WTC11 (cell line): ENCODE measurements at regions not wholly inside any gene's neighbourhood (a gene's known extent, or its start where the extent isn't known, plus 50 kb on each side); places are given as distances from the start of the nearest gene placed in this dataset.

Experiments
- ARID4B ChIP-seq: sonication (generic); formaldehyde crosslinking; IDR thresholded peaks from 2 replicates; pipeline ENCODE4 v1.8.0; 2023; ENCODE audit warnings: missing genetic modification reagents, mild to moderate bottlenecking, borderline replicate concordance
- CTCF ChIP-seq: fragments of 200-600 bp; IDR thresholded peaks from 2 replicates; pipeline ENCODE4 v1.8.0; 2022; ENCODE audit warnings: antibody characterized with exemption
- ELF4 ChIP-seq: sonication (generic); formaldehyde crosslinking; IDR thresholded peaks from 2 replicates; pipeline ENCODE4 v1.8.1; 2022; ENCODE audit warnings: low read depth, mild to moderate bottlenecking, moderate library complexity, missing genetic modification reagents
- ETV6 ChIP-seq: sonication (generic); formaldehyde crosslinking; IDR thresholded peaks from 2 replicates; pipeline ENCODE4 v1.8.1; 2022; ENCODE audit warnings: mild to moderate bottlenecking, missing genetic modification reagents
- NFE2L1 ChIP-seq: sonication (generic); formaldehyde crosslinking; IDR thresholded peaks from 2 replicates; pipeline ENCODE4 v1.8.1; 2023; ENCODE audit warnings: missing genetic modification reagents
- PRRX2 ChIP-seq: fragments of 250-450 bp; sonication (Bioruptor Pico); IDR thresholded peaks from 2 replicates; pipeline ENCODE4 v1.8.0; 2021; ENCODE audit warnings: mild to moderate bottlenecking
- SMAD3 ChIP-seq: sonication (generic); formaldehyde crosslinking; IDR thresholded peaks from 2 replicates; pipeline ENCODE4 v1.8.0; 2022; ENCODE audit warnings: missing genetic modification reagents, mild to moderate bottlenecking, borderline replicate concordance
- ZBTB21 ChIP-seq: sonication (generic); formaldehyde crosslinking; IDR thresholded peaks from 2 replicates; pipeline ENCODE4 v1.8.1; 2023; ENCODE audit warnings: mild to moderate bottlenecking, missing genetic modification reagents, borderline replicate concordance
- TF ChIP-seq, protein P1 (sequence below): sonication (generic); formaldehyde crosslinking; IDR thresholded peaks from 2 replicates; pipeline ENCODE4 v1.8.1; 2023; ENCODE audit warnings: mild to moderate bottlenecking, missing genetic modification reagents
- TF ChIP-seq, protein P2 (sequence below): sonication (generic); formaldehyde crosslinking; IDR thresholded peaks from 2 replicates; pipeline ENCODE4 v1.8.1; 2023; ENCODE audit warnings: mild to moderate bottlenecking, moderate library complexity, missing genetic modification reagents

- TF ChIP-seq CTCF, result no peak
- no peak for TF ChIP-seq NFE2L1 (CRISPR knock-in tag)
- no peak for TF ChIP-seq ETV6
- TF ChIP-seq, protein P1, sequence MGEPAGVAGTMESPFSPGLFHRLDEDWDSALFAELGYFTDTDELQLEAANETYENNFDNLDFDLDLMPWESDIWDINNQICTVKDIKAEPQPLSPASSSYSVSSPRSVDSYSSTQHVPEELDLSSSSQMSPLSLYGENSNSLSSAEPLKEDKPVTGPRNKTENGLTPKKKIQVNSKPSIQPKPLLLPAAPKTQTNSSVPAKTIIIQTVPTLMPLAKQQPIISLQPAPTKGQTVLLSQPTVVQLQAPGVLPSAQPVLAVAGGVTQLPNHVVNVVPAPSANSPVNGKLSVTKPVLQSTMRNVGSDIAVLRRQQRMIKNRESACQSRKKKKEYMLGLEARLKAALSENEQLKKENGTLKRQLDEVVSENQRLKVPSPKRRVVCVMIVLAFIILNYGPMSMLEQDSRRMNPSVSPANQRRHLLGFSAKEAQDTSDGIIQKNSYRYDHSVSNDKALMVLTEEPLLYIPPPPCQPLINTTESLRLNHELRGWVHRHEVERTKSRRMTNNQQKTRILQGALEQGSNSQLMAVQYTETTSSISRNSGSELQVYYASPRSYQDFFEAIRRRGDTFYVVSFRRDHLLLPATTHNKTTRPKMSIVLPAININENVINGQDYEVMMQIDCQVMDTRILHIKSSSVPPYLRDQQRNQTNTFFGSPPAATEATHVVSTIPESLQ (CRISPR knock-in tag), result no peak
- TF ChIP-seq SMAD3 (CRISPR knock-in tag), result no peak
- no peak for TF ChIP-seq ELF4 (CRISPR knock-in tag)
- TF ChIP-seq, protein P2, sequence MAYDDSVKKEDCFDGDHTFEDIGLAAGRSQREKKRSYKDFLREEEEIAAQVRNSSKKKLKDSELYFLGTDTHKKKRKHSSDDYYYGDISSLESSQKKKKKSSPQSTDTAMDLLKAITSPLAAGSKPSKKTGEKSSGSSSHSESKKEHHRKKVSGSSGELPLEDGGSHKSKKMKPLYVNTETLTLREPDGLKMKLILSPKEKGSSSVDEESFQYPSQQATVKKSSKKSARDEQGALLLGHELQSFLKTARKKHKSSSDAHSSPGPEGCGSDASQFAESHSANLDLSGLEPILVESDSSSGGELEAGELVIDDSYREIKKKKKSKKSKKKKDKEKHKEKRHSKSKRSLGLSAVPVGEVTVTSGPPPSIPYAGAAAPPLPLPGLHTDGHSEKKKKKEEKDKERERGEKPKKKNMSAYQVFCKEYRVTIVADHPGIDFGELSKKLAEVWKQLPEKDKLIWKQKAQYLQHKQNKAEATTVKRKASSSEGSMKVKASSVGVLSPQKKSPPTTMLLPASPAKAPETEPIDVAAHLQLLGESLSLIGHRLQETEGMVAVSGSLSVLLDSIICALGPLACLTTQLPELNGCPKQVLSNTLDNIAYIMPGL (CRISPR knock-in tag), result no peak
- no peak for TF ChIP-seq PRRX2 (CRISPR knock-in tag)
- no peak for TF ChIP-seq ZBTB21 (CRISPR knock-in tag)
- TF ChIP-seq ARID4B (CRISPR knock-in tag), result no peak
These were observed 51.4 kb upstream of the SGCG start for GRCh38 chr13:23129331-23129730.
